ENCODE measurements at regions not wholly inside any gene's neighbourhood (a gene's known extent, or its start where the extent isn't known, plus 50 kb on each side); places are given as distances from the start of the nearest gene placed in this dataset.

DNA sequence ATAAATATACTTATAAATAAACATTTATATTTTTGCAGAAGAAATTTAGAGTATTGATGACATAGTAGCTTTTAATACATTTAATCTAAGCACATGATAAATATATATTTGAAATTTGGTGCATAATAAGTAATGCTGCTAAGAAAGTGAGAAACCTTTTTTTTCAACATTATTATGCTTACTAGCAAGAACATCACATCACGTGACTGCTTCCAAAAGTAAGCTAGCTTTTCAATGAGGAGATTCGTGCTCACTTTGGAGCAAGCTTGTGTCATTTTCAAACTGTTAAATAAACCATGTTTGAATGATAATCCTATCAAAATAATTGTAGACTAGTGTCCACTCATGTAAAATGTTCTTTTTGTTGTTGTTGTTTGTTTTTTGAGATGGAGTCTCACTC is 109.0 kb upstream of the SLC4A7 start:
- no peak for DNase-seq (ENCODE audit: extremely low read depth in 1 of 2, low read depth in 1 of 2)

DNA sequence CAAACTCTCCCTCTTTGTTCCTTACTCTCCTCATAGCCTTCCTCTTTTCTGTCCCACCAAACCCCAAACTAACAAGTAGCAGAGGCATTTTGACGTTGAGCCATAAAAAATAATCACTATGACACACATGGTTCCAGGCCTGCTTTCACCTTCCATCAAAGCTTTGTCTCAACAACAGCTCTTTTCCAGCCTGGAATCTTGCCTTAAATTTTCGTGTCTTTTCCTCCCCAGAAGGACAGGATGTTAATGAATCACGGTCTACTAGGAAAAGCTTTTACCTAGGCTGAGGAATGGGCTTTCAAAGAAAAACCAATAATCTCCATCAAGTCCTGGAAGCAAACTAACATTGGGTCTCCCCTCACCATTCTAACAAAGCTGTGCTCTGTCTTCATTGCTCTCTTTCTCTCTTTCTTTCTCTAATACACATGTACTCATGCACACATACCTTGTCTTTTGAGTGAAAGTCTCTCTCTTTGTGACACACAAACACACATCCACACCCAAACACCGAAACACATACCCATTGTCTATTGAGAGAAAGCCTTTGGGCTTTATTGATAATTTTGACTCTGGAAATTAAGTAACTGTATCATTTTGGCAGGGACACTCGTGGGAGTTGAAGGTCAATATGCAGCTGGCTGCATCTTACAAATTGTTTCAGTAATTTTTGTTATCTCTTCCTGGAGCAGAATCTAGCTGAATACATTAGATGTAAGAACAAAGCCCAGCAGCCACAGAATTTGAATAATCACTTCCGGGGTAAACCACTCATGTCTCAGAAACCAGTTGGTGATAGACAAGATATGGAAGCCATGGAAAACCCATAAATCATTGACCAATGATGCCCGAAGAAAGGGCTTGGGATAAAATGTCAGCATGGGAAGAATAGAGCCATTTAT is 107.4 kb upstream of the SLC4A7 start:
- DNase-seq (ENCODE audit: extremely low read depth in 1 of 2, low read depth in 1 of 2), result peak in 1 of 2 donors; percentile 19

- peak in 1 of 2 donors; percentile 3 for DNase-seq (ENCODE audit: extremely low read depth in 1 of 2, low read depth in 1 of 2)
These were observed 106.5 kb upstream of the SLC4A7 start for GRCh38 chr3:27590437-27591298.

DNA sequence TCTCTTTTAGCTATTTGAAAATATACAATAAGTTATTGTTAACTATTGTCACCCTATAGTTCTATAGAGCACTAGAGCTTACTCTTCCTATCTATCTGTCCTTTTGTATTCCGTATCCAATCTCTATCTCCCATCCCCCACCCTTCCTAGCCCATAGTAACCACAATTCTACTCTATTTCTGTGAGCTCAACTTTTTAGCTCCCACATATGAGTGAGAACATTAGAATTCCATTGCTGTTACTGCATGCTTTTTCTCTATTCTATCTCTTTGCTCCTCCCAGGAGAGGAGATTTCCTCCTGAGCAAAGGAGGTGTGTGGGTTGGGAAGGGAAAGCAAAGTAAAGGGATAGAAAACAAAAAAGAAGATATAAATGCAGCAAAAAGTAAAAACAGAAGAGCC is 105.6 kb upstream of the SLC4A7 start:
- DNase-seq (ENCODE audit: extremely low read depth in 1 of 2, low read depth in 1 of 2), result no peak

DNA sequence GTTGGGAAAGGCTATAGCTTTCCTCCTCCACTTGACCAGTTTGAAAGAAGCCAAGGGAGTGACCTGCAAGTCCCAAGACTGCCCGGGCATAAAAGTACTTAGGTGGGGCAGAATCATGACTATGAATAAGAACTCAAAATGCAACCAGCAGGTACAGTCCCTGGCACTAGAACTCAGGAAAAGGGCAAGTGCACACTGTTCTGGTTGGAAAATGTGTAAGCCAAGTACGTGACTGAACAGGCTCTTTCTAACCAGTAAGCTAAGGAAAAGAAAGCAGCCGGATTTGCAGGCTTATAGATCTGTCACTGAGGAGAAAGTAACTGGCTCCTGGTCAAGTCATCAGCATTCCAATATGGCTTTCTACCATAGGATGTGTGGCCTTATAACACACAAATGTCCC is 101.2 kb upstream of the SLC4A7 start:
- no peak for DNase-seq (ENCODE audit: extremely low read depth in 1 of 2, low read depth in 1 of 2)

DNA sequence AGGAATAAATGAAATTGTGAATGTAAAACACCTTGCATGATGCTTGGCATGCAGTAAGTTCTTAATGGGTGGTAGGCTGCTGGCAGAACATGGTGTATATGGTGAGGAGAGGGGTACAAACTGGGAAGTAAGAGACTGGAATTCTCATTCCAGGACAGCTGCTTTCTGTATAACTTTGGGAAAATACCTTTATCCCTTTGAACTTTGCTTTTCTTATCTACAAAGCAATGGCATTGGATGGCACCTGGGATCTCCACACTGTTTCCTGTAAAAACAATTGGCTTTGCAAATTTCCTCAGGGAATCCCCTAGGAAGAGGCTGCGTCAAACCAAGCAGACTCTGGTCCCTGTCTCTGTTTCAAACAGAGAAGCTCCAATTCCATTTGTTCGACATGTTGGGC is 100.7 kb upstream of the SLC4A7 start:
- DNase-seq (ENCODE audit: extremely low read depth in 1 of 2, low read depth in 1 of 2), result no peak

DNA sequence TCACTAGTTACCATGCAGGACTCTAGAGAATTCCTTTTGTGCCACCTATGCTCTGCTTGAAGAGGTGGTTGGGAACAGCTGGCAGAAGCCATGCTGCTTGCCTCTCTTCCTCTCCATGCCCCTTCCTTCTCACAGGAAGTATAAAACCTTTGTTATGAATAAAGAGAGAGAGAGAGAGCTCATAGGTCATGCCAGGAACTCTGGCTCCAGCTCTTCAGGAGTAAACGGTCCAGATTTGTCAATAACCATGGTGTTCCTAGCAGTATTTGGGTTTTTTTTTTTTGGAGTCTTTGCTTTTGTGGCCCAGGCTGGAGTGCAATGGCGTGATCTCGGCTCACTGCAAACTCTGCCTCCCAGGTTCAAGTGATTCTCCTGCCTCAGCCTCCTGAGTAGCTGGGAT is 97.7 kb upstream of the SLC4A7 start:
- no peak for DNase-seq (ENCODE audit: extremely low read depth in 1 of 2, low read depth in 1 of 2)

DNA sequence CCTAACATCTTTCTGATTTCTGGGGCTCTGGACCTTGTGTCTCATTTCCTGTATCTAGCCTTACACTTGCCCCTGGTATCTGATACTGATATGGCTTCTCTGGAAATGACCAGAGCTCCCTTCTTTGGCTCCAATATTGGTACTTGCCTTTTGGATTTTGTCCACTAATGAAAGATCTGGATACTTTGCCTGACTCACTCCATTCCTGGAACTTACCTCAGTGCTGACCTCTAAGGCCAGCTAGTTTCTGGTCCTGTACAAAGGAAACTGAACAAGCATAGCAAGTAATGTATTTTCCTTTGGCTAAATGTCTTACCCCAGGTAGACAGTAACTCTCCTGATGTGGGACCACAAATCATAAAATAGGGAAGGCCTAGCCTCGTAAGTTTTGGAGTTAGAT is 93.8 kb upstream of the SLC4A7 start:
- DNase-seq (ENCODE audit: extremely low read depth in 1 of 2, low read depth in 1 of 2), result no peak

DNA sequence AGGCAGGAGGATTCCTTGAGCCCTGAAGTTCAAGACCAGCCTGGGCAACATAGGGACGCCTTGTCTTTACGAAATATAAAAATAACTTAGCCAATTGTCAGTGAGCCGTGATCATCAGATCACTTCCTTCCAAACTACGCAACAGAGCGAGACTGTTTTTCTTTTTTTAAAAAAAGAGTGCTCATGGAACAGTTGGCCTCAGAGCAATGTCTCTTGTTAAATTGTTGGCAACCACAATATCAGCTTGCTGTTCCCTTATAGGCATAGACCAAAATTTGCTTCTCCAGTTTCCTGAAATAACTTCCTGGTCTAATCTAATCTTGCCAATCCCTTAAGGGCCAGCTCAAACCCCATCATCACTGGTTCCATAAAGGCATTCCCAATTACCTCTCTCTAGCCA is 93.3 kb upstream of the SLC4A7 start:
- no peak for DNase-seq (ENCODE audit: extremely low read depth in 1 of 2, low read depth in 1 of 2)

GRCh38 chr3:27576171-27576570 is 92.0 kb upstream of the SLC4A7 start:
- DNase-seq (ENCODE audit: extremely low read depth in 1 of 2, low read depth in 1 of 2), result no peak

DNA sequence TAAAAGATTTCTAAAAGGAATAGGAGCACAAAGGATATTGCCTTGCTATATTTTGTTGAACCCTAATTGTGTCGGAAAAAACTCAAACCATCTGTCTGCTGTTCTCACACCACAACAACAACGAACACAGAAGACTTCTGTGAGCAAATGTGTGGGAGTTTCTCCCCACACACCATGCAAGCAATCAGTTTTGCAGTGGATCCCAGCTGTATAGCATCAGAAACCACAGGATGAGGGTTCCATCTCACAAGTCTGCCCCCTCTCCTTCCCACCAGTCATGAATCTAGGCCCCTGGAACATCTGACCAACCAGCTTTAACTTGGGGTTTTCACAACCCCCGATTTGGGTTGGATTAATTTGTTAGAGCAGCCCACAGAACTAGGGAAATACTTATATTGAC is 91.3 kb upstream of the SLC4A7 start:
- DNase-seq (ENCODE audit: extremely low read depth in 1 of 2, low read depth in 1 of 2), result no peak

- no peak for DNase-seq (ENCODE audit: extremely low read depth in 1 of 2, low read depth in 1 of 2)
These were observed 90.2 kb upstream of the SLC4A7 start for GRCh38 chr3:27574438-27574795.

DNA sequence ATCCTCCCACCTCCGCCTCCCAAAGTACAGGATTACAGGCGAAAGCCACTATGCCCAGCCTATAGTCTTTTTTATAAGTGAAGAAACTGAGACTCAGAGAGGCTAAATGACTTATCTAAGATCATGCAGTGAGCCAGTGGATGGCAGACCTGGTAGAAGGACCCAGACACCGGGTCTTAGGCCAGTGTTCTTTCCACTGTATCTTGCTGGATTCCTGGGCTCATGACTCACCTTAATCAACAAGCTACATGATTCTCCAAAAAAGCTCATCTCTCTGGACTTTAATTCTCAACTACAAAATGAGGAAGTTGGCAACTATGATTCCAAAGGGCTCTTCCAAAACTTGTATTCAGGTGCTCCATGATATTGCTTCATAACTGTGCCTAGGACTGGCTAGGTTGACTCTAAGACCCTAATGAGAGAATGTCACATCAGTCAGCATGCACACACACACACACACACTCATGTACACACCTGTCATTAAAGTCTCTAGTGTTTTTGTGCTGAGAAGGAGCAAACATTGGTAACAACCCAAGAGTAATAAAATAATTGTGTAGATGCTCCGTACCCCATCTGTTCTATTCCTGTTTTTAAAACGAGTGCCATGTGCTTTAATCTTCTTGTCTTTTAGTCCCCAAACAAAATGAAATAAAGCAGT is 89.7 kb upstream of the SLC4A7 start:
- DNase-seq (ENCODE audit: extremely low read depth in 1 of 2, low read depth in 1 of 2), result no peak

- no peak for DNase-seq (ENCODE audit: extremely low read depth in 1 of 2, low read depth in 1 of 2)
These were observed 89.0 kb upstream of the SLC4A7 start for GRCh38 chr3:27573138-27573537.

DNA sequence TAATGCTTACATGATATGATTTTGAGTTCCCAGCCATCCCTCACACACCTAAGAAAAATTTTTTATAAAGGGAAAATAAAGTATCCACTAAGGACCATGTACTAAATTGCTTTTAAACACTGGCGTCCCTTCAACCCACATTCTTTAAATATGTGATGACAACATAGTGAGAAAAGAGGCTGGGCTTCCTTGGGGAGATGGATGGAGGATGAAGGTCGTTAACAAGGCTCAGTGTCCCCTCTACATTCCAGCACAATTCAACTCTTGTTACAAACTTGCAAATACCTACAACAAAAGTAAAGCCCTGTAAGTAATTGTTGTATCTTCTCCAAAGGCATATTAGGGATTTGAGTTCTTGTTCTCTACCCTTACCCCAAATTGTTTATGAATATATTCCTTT is 87.2 kb upstream of the SLC4A7 start:
- DNase-seq (ENCODE audit: extremely low read depth in 1 of 2, low read depth in 1 of 2), result no peak

DNA sequence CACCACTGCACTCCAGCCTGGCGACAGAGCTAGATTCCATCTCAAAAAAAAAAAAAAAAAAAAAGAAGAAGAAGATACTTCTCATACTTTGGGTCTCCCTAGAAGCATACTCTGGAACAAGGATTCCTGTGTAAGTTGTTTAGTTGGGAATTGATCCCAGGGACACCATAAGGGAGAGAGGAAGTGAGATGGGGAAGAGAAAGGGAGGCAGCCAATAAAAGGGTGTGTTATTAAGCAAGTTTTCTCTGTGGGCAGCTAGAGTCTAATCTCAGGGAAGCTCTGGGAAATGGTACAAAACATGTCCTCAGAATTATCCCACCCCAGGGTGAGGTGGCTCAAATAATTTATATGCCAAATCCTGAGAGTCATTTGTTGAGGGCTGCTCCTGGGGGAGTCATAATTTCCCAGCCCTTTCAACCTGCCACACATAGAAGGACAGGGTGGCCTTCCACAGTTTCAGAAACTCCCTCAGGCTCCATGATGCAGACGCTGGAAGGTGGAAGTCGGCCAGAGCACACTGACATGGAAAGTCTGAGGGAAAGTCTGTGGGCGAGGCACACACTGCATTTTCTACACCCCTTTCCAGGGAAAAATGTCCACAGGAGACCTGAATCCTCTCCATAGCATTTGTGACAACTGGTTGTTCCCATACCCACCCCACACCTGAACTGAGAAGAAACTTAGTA is 86.4 kb upstream of the SLC4A7 start:
- DNase-seq (ENCODE audit: extremely low read depth in 1 of 2, low read depth in 1 of 2), result no peak

DNA sequence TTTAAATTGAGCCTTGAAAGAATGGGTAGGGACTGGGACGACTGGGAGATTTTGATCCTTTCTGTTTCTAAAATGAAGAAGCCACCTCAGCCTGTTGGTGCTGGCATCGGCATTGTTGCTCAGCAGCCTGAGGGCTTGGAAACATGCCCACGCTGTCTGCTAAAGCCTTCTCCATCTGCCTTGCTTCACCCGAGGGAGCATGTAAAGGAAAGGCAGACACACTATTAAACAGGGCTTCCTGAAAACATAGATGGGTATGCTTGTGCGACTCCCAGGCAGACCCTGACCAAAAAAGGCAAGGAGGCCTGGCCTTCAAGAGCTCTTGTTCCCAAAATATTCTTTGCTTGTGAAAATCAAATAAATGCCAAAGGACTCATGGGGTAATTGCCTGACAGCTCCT is 84.2 kb upstream of the SLC4A7 start:
- DNase-seq (ENCODE audit: extremely low read depth in 1 of 2, low read depth in 1 of 2), result no peak

DNA sequence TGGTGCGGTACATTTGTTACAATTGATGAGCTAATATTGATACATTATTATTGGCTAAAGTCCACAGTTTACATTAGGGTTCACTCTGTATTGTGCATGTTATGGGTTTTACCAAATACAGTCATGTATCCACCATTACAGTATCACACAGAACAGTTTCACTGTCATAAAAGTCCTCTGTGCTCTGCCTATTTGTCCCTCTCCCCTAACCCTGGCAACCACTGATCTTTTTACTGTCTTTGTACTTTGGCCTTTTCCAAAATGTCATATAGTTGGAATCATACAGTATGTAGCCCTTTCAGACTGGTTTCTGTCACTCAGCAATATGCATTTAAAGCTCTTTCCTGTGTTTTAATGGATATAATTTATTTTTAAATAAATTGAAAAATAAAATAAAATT is 83.1 kb upstream of the SLC4A7 start:
- no peak for DNase-seq (ENCODE audit: extremely low read depth in 1 of 2, low read depth in 1 of 2)

DNA sequence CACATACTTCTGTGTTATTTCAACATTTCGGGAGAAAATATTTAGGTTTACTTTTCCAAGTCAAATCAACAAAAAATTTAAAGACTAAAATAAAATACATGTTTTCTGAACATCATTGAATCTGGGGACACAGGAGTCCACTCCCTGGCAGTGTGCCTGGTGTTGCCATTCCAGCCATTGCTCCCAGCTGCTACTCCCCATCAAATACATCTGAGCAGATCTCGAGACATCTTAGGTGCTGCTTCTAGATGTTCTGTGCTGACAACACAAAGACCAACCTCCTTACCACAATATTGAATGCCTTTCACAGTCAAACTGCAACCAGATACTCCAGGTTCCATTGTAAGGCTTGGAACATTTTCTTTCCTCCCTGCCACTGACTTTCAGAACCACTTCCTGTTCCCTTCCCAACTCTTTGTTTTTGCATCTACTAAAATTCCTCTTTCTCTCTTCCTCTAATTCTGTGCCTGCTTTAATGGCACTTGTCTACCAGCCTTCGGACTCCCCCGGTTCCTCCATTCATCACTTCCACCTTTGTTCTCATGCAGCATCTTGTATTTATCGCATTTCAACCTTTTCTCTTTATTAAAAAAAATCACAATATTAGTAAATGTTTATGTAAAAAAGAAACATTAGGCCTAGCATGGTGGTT is 81.1 kb upstream of the SLC4A7 start:
- DNase-seq (ENCODE audit: extremely low read depth in 1 of 2, low read depth in 1 of 2), result no peak

- no peak for DNase-seq (ENCODE audit: extremely low read depth in 1 of 2, low read depth in 1 of 2)
These were observed 77.4 kb upstream of the SLC4A7 start for GRCh38 chr3:27561576-27561975.
